Erythroblast (primary cell): ENCODE measurements at regions not wholly inside any gene's neighbourhood (a gene's known extent, or its start where the extent isn't known, plus 50 kb on each side); places are given as distances from the start of the nearest gene placed in this dataset.

Experiments
- GATA1 ChIP-seq: IDR thresholded peaks from 2 replicates; pipeline ENCODE4 v1.6.1; 2011; ENCODE audit warnings: low read depth, mild to moderate bottlenecking, control low read depth, low read length, moderate library complexity
- POLR2A ChIP-seq: IDR thresholded peaks from 2 replicates; pipeline ENCODE4 v1.6.1; 2011; ENCODE audit warnings: mild to moderate bottlenecking, low read length

- TF ChIP-seq POLR2A (no peak), GATA1 (no peak)
These were observed 50.8 kb upstream of the GAB1 start for GRCh38 chr4:143285696-143286437.
